ENCODE measurements at regions not wholly inside any gene's neighbourhood (a gene's known extent, or its start where the extent isn't known, plus 50 kb on each side); places are given as distances from the start of the nearest gene placed in this dataset.
A peak's percentile ranks its signal among the peaks of the same experiment; 100 is the strongest.

DNA sequence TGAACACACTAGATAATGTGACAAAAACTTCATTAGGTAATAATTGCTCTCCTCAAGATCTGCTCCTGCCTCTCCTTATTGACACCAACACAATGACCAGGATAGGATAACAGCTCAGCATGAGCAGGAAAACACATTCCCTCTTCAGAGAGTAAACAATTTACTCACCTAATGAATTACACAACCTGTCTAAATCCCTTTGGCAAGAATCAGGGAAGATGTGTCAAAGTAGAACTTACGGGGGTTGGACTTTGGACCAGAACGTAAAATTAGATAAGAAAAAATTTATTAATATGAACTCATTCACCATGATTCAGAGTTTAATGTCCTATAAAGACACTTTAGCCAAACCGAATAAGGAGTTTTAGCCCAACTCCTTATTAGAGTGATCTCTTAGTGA, 512.2 kb downstream of the SATB2 start:
- no peaks in the 10 kb centered on the region for H3K27me3 ChIP-seq (ENCODE audit: control insufficient read depth, extremely low read depth, insufficient read depth, low read length)
- H3K36me3 ChIP-seq (ENCODE audit: control insufficient read depth in 2 of 2, extremely low read depth in 1 of 2, insufficient read depth in 2 of 2, low read length in 2 of 2), result no peaks in the 10 kb centered on the region
- TF ChIP-seq EZH2 (IDR thresholded peaks at IDR 0.05; ENCODE audit: low read length), result no peak
- TF ChIP-seq, protein P1, sequence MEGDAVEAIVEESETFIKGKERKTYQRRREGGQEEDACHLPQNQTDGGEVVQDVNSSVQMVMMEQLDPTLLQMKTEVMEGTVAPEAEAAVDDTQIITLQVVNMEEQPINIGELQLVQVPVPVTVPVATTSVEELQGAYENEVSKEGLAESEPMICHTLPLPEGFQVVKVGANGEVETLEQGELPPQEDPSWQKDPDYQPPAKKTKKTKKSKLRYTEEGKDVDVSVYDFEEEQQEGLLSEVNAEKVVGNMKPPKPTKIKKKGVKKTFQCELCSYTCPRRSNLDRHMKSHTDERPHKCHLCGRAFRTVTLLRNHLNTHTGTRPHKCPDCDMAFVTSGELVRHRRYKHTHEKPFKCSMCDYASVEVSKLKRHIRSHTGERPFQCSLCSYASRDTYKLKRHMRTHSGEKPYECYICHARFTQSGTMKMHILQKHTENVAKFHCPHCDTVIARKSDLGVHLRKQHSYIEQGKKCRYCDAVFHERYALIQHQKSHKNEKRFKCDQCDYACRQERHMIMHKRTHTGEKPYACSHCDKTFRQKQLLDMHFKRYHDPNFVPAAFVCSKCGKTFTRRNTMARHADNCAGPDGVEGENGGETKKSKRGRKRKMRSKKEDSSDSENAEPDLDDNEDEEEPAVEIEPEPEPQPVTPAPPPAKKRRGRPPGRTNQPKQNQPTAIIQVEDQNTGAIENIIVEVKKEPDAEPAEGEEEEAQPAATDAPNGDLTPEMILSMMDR (optimal IDR thresholded peaks at IDR 0.05 in 1 of 3, IDR thresholded peaks at IDR 0.05 in 1 of 3, conservative IDR thresholded peaks at IDR 0.05 in 1 of 3; ENCODE audit: extremely low read depth in 1 of 3, insufficient read depth in 2 of 3, low read length in 3 of 3), result no peak
- H3K9me1 ChIP-seq (ENCODE audit: control insufficient read depth, extremely low read depth, insufficient read depth, low read length), result no peaks in the 10 kb centered on the region
- H3K4me1 ChIP-seq (ENCODE audit: control insufficient read depth, extremely low read depth, insufficient read depth, low read length), result no peaks in the 10 kb centered on the region
- no peak overlapping the region for H3K4me2 ChIP-seq (ENCODE audit: control insufficient read depth, extremely low read depth, insufficient read depth, low read depth, low read length)
- H3K79me2 ChIP-seq (ENCODE audit: control insufficient read depth, insufficient read depth, low read length), result no peaks in the 10 kb centered on the region
- H4K20me1 ChIP-seq (ENCODE audit: control insufficient read depth, extremely low read depth, insufficient read depth, low read length), result no peaks in the 10 kb centered on the region
- H3K9me3 ChIP-seq (ENCODE audit: control insufficient read depth, low read depth, low read length), result no peaks in the 10 kb centered on the region
- no peak for FAIRE-seq
- DNase-seq (ENCODE audit: low read depth, low spot score), result no peak
- H3K27ac ChIP-seq (ENCODE audit: control insufficient read depth, insufficient read depth, low read length), result no peak overlapping the region
- H3K4me3 ChIP-seq (ENCODE audit: control insufficient read depth in 2 of 3, extremely low read depth in 1 of 3, insufficient read depth in 2 of 3, low read depth in 1 of 3, low read length in 3 of 3), result no peak overlapping the region
- dilution Hi-C loops (cut with MboI; ENCODE audit: extremely low pct_ligation_motif_present, low sequenced_read_pairs), result no loop called here
- no peak overlapping the region for H2AFZ ChIP-seq (ENCODE audit: control insufficient read depth, low read length)
- H3K9ac ChIP-seq (ENCODE audit: control insufficient read depth, extremely low read depth, insufficient read depth, low read length), result no peak overlapping the region

DNA sequence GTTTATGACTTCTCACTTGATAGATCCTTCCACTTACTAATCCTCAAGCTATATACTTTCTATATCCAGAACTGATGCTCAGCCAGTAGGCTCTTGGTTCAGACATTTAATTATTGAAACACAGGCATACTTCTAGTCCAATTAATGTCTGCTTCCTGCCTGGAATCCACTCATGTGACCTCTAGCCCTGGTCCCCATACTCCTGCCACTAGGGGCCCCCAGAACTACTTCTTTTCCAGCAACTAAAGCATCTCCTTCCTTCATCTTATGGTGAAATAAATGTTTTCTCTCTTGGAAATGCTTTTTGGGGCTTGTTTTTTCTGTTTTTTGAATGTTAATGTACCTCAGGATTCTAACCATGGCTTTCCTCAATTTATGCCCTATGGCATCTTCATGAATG, 527.6 kb downstream of the SATB2 start:
- Histone ChIP-seq H3K4me2 (ENCODE audit: control insufficient read depth, extremely low read depth, insufficient read depth, low read depth, low read length) (no peak overlapping the region), H3K9ac (ENCODE audit: control insufficient read depth, extremely low read depth, insufficient read depth, low read length) (no peak overlapping the region), H3K9me1 (ENCODE audit: control insufficient read depth, extremely low read depth, insufficient read depth, low read length) (no peaks in the 10 kb centered on the region), H3K27me3 (ENCODE audit: control insufficient read depth, extremely low read depth, insufficient read depth, low read length) (no peaks in the 10 kb centered on the region), H3K9me3 (ENCODE audit: control insufficient read depth, low read depth, low read length) (no peaks in the 10 kb centered on the region), H3K4me3 (ENCODE audit: control insufficient read depth in 2 of 3, extremely low read depth in 1 of 3, insufficient read depth in 2 of 3, low read depth in 1 of 3, low read length in 3 of 3) (no peak overlapping the region), H3K4me1 (ENCODE audit: control insufficient read depth, extremely low read depth, insufficient read depth, low read length) (no peaks in the 10 kb centered on the region), H4K20me1 (ENCODE audit: control insufficient read depth, extremely low read depth, insufficient read depth, low read length) (no peaks in the 10 kb centered on the region), H3K79me2 (ENCODE audit: control insufficient read depth, insufficient read depth, low read length) (no peaks in the 10 kb centered on the region), H3K27ac (ENCODE audit: control insufficient read depth, insufficient read depth, low read length) (no peak overlapping the region), H3K36me3 (ENCODE audit: control insufficient read depth in 2 of 2, extremely low read depth in 1 of 2, insufficient read depth in 2 of 2, low read length in 2 of 2) (no peaks in the 10 kb centered on the region), H2AFZ (ENCODE audit: control insufficient read depth, low read length) (no peak overlapping the region)
- dilution Hi-C loops (cut with MboI; ENCODE audit: extremely low pct_ligation_motif_present, low sequenced_read_pairs), result no loop called here
- DNase-seq (ENCODE audit: low read depth, low spot score) (no peak), FAIRE-seq (no peak)
- TF ChIP-seq EZH2 (IDR thresholded peaks at IDR 0.05; ENCODE audit: low read length), result no peak
- TF ChIP-seq, protein P1 (optimal IDR thresholded peaks at IDR 0.05 in 1 of 3, IDR thresholded peaks at IDR 0.05 in 1 of 3, conservative IDR thresholded peaks at IDR 0.05 in 1 of 3; ENCODE audit: extremely low read depth in 1 of 3, insufficient read depth in 2 of 3, low read length in 3 of 3), result peak in 1 of 3 experiments; percentile 33

All from keratinocyte (primary cell).